Panc1 (cell line): ENCODE measurements at regions not wholly inside any gene's neighbourhood (a gene's known extent, or its start where the extent isn't known, plus 50 kb on each side); places are given as distances from the start of the nearest gene placed in this dataset.

Experiments used
- ATAC-seq: fragments of 200-7000 bp; cut with Tn5 transposase; 2 replicates; pipeline ENCODE4 v1.9.1; 2020; ENCODE audit warnings: mild to moderate bottlenecking, moderate library complexity
- BruUV-seq: library from RNA; stranded (reverse); fragments of 400-500 nt; replicated peaks from 2 replicates; lab custom pipeline; 2021; lab: Mats Ljungman, UMichigan
- CTCF ChIA-PET: fragments of 300-600 bp; sonication (Branson Sonifier 250); formaldehyde crosslinking; loops from one replicate; lab custom pipeline; 2022; ENCODE audit warnings: antibody characterized with exemption; lab: Charles Lee
- POLR2A ChIA-PET: fragments of 300-600 bp; sonication (Branson Sonifier 250); formaldehyde crosslinking; loops from one replicate; lab custom pipeline; 2022; ENCODE audit warnings: antibody characterized with exemption; lab: Charles Lee
- DNase-seq: peaks from one replicate; pipeline ENCODE4 v3.0.0-alpha.2; 2010; ENCODE audit warnings: low read depth, low spot score
- H3K27ac ChIP-seq: 2 replicates; pipeline ENCODE4 v1.5.1; 2011; ENCODE audit warnings: mild to moderate bottlenecking, low read length, inconsistent platforms
- H3K27me3 ChIP-seq: fragments of 200-500 bp; sonication (Bioruptor generic); 2 replicates; pipeline ENCODE4 v1.6.0; 2014; ENCODE audit warnings: low read length, inconsistent platforms; ENCODE audit not compliant: control insufficient read depth, insufficient read depth
- H3K36me3 ChIP-seq: fragments of 200-500 bp; sonication (Bioruptor generic); 2 replicates; pipeline ENCODE4 v1.5.1; 2014; ENCODE audit warnings: inconsistent platforms, mild to moderate bottlenecking, low read length, moderate library complexity; ENCODE audit not compliant: control insufficient read depth, insufficient read depth
- H3K4me1 ChIP-seq: 2 replicates; pipeline ENCODE4 v1.5.1; 2011; ENCODE audit warnings: inconsistent platforms, mild to moderate bottlenecking, low read length, moderate library complexity; ENCODE audit not compliant: control insufficient read depth, insufficient read depth
- H3K4me3 ChIP-seq, 2 experiments: 2 replicates each; pipeline ENCODE4 v1.5.1; 2011 to 2012; ENCODE audit warnings: low read depth in 2 of 2, low read length in 2 of 2, mild to moderate bottlenecking in 2 of 2, inconsistent platforms in 1 of 2, moderate library complexity in 1 of 2
- H3K9me3 ChIP-seq: fragments of 200-500 bp; sonication (Bioruptor generic); 2 replicates; pipeline ENCODE4 v1.5.1; 2014; ENCODE audit warnings: low read depth, mild to moderate bottlenecking, inconsistent platforms, low read length, moderate library complexity; ENCODE audit not compliant: control insufficient read depth, insufficient read depth
- CTCF ChIP-seq: fragments of 450-650 bp; IDR thresholded peaks from 2 replicates; pipeline ENCODE4 v1.5.1; 2017; ENCODE audit warnings: mild to moderate bottlenecking
- POLR2AphosphoS5 ChIP-seq: IDR thresholded peaks from 2 replicates; pipeline ENCODE4 v1.6.1; 2012; ENCODE audit warnings: mild to moderate bottlenecking, low read depth, low read length, moderate library complexity
- REST ChIP-seq, 2 experiments: IDR thresholded peaks; 2 replicates each; pipeline ENCODE4 v1.6.1; 2011 to 2012; ENCODE audit warnings: low read depth in 2 of 2, control low read depth in 1 of 2, low read length in 1 of 2, mild to moderate bottlenecking in 1 of 2, moderate library complexity in 1 of 2; ENCODE audit not compliant: insufficient read depth in 1 of 2
- SIN3A ChIP-seq: IDR thresholded peaks from 2 replicates; pipeline ENCODE4 v1.6.1; 2012; ENCODE audit warnings: low read depth, mild to moderate bottlenecking, low read length, moderate library complexity, borderline replicate concordance; ENCODE audit not compliant: insufficient read depth
- TCF7L2 ChIP-seq: IDR thresholded peaks from 2 replicates; pipeline ENCODE4 v1.6.1; 2011; ENCODE audit warnings: mild to moderate bottlenecking, low read depth, low read length, inconsistent platforms
- in situ Hi-C: cut with HindIII; loops from 2 replicates; pipeline ENCODE4 v1.10.0; 2016; ENCODE audit warnings: low sequenced_read_pairs, low pct_unique_long_range_greater_than_20kb
- intact Hi-C: fragments of 100-400 bp; cut with micrococcal nuclease; formaldehyde crosslinking; loops from one replicate; pipeline ENCODE4 v1.10.0; 2022; ENCODE audit not compliant: unreplicated experiment

GRCh38 chr2:120677221-120677620, 58.4 kb upstream of the GLI2 start:
- no TSS peak for BruUV-seq
- intact Hi-C loops, result loop anchor here (5.0 to 10.0 kb wide), 2 partner anchors 155 to 362 kb away; no protein-coding TSS in a partner anchor

GRCh38 chr2:120677696-120678247, 57.9 kb upstream of the GLI2 start:
- intact Hi-C loops, result loop anchor here (5.0 to 10.0 kb wide), 2 partner anchors 155 to 363 kb away; no protein-coding TSS in a partner anchor

More at GRCh38 chr2:120677221-120677620, 58.4 kb upstream of the GLI2 start:
- H3K36me3 ChIP-seq, result no peaks in the 10 kb centered on the region
- ATAC-seq, result no peak
- H3K27me3 ChIP-seq, result peaks cover 5% of the 10 kb centered on the region
- no peak for TF ChIP-seq TCF7L2
- no peak for TF ChIP-seq CTCF
- no peak for TF ChIP-seq SIN3A
- TF ChIP-seq REST (IDR thresholded peaks at IDR 0.05; ENCODE audit: insufficient read depth in 1 of 2, low read depth in 2 of 2, low read length in 1 of 2), result no peak
- TF ChIP-seq POLR2AphosphoS5, result no peak
- CTCF ChIA-PET, result no interaction called here
- H3K4me3 ChIP-seq, result no peak overlapping the region
- H3K4me1 ChIP-seq, result 0 out of 2 replicates have a peak, but pooled peaks cover 2% of the 10 kb centered on the region
- no peak for DNase-seq
- H3K9me3 ChIP-seq, result no peaks in the 10 kb centered on the region
- no peak overlapping the region for H3K27ac ChIP-seq
- POLR2A ChIA-PET, result no interaction called here
- in situ Hi-C loops, result no loop called here

More at GRCh38 chr2:120677696-120678247, 57.9 kb upstream of the GLI2 start:
- Histone ChIP-seq H3K36me3 (no peaks in the 10 kb centered on the region), H3K27ac (no peak overlapping the region), H3K27me3 (peaks cover 5% of the 10 kb centered on the region), H3K4me1 (0 out of 2 replicates have a peak, but pooled peaks cover 2% of the 10 kb centered on the region), H3K9me3 (no peaks in the 10 kb centered on the region), H3K4me3 (no peak overlapping the region)
- no peak for ATAC-seq
- DNase-seq, result no peak
- no TSS peak for BruUV-seq
- TF ChIP-seq CTCF (no peak), POLR2AphosphoS5 (no peak), TCF7L2 (no peak), REST (IDR thresholded peaks at IDR 0.05; ENCODE audit: insufficient read depth in 1 of 2, low read depth in 2 of 2, low read length in 1 of 2) (no peak), SIN3A (no peak)
- in situ Hi-C loops, result no loop called here
- CTCF ChIA-PET, result no interaction called here
- POLR2A ChIA-PET, result no interaction called here
